Activated CD4-positive, alpha-beta T cell treated with anti-CD3 and anti-CD28 coated beads, Interleukin-2, amount 50 U/mL, for 1 hour (primary cell): ENCODE measurements at regions not wholly inside any gene's neighbourhood (a gene's known extent, or its start where the extent isn't known, plus 50 kb on each side); places are given as distances from the start of the nearest gene placed in this dataset.
"Not testable (repeated sequence)": the region's sequence is repeated elsewhere in the genome, so short reads cannot be mapped to it uniquely, and the experiment has no call there.

Experiments used
- DNase-seq: peaks from one replicate; pipeline ENCODE4 v3.0.0-alpha.2; 2020

DNA sequence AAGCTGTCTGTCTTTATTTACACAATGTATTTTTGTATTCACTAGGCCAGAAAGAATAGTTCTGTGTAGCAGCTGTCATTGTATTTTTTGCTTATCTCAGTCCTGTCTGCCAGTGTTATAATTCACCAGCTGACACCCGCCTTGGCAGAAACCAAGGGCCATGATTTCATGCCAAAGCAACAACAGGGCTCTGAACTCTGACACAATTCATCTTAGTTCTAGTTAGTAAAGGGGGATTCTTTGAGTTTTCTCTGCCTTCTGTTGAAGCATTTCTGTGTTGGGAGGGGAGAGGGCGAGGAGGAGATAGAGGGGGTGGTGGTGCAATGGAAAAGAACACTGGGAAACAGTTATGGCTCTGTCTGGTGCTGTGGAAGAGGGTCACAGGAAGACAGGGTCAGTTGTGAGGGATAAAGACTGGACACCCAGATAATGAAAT, 684.6 kb upstream of the MARCKS start:
- no peak for DNase-seq

DNA sequence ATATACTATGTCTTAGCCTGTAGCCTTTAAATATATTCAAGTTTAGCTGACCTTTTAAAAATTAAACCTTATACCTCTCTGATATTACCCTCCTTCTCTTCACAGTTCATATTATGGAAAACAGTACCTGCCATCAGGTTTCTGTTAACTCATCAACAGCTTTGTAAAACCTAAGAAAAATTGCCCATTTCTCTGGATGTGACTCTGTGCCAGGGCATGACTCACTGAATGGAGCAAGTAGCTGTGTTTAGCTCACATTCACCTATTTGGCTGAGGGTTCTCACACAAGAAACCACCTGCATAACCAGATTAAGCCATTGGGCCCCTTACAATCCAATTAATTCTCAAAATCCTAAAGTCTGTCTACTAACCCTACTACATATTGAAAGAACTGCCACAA, 678.8 kb upstream of the MARCKS start:
- DNase-seq = no peak

DNA sequence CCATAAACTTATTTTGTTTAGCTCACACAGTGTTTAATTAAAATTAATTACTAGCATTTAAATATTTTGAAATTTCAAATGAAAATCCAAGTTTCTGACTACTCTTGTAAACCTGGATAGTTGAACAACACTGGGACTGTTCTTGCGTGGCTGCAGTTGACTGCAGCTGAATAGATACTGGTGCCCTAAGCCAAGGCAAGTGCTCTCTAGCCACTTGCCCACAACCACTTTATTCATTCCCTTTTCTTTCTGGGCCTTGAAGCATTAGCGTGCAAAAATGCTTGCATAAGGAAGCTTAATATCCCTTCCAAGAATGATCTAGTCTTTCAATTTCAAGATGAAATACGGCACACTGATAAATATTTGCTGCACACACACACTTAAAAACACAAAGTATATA, 676.0 kb upstream of the MARCKS start:
- DNase-seq = no peak

DNA sequence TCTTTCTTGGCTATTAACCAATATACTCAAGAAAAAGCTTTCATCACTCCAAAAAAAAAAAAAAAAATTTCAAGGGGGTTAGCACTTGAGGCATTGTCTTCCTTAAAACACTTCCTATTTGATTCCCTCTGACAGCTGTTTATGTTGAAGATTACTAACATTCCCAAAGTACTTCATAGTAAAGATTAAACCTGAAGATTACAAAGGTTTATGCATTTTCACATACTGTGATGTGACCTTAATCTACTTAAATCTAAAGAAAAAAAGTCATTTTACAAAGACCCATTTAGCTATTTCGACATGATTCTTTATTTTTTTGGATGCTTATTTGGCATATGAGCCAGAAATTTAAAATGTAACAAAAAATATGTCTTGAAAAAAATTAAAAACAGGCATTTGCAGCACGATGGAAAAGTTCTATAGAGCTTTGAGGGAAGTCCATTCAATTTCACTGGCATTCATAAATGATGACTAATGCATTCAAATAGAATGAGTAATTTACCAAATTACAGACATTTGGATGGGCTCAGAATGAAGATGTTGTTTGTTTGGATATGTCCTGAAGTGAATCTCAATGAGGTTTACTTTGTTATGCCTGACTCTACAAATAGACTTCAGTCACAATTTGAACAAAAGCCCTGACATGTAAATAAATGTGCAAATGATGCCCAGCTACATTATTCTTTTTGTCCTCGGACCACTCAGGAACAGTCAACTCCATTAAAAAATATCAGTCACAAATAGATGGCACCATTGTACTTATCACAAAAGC, 674.6 kb upstream of the MARCKS start:
- no peak for DNase-seq

DNA sequence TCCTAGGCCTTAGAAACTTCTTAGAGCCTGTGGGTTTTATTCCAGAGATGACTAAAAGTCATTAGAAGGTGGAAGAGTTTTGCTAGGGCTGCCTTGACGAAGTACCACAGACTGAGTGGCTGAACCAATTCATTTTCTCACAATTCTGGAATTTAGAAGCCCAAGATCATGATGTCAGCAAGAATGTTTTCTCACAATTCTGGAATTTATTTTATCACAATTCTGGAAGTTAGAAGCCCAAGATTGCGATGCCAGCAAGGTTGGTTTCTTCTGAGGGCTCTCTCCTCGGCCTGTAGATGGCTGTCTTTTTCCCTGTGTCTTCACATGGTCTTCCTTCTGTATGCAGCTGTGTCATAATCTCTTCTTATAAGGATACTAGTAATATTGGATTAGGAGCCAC, 672.9 kb upstream of the MARCKS start:
- no peak for DNase-seq

DNA sequence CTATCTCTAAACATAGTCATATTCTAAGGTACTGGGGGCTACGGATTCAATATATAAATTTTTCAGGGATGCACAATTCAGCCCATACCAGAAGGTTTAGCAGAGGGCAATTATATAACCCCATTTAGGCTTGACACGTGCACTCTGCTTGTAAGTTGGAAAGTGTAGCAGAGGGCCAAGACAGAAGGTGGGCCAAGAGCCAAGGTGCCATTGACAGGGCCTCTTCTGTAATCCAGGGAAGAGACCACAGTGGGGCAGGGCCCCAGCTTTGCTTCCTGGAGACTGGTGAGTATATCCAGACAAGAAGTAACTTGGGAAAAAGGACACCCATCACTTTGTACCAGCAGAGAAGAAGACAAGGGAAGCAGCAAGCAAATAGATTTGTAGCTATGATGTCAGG, 672.4 kb upstream of the MARCKS start:
- no peak for DNase-seq

DNA sequence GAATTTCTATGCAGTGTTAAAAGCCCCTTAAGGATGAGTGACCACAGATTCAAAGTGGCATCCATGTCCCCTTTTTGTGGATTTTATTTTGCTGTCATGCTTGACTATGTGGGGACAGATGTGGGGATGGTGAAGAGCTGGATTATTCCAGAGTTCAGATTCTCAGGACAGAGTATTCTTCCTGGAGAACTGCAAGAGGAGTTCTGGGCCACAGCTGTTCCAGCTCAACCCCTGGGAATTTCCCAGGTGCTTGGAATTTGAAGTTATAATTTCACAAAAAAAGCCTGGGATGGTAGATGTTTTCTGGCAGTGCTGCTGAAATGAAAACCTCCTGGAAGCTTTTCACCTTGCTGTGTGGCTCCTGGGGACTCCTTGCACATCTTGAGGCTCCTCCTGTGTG, 671.8 kb upstream of the MARCKS start:
- no peak for DNase-seq

DNA sequence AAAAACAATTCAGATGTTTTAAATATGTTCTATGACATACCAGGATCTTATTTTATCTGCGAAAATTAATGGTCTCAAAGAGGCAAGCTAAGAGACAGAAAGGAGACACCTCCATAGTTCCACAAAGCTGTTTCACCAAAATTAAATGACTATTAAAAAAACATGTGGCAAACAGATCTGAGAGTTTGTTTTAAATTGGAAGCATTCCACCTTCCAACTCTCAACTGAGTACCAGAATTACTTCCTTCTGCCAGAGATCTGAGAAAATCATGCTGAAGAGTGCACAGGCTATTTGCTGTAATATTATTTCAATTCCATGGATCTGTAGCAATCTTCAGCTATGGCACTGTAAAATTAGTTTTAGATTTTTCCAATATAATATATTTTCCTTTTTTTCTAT, 669.5 kb upstream of the MARCKS start:
- DNase-seq = no peak

DNA sequence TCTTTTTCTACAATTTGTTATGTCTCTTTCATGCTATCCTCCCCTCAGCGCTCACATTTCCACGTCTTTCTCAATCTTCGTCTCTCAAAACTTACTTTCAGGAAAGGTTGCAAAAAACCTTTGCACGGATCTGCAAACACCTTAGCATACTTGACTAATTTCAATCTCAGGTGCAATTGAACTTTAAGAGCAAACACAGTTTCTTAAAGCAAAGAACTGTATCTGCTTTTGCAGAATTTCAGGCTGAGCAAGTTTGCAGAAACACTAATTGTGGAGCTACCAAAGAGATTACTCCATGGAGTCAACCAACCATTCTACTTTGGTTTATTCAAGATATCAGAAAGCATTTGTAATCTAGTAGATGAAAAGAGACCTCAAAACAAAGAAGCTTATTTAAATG, 668.2 kb upstream of the MARCKS start:
- no peak for DNase-seq

DNA sequence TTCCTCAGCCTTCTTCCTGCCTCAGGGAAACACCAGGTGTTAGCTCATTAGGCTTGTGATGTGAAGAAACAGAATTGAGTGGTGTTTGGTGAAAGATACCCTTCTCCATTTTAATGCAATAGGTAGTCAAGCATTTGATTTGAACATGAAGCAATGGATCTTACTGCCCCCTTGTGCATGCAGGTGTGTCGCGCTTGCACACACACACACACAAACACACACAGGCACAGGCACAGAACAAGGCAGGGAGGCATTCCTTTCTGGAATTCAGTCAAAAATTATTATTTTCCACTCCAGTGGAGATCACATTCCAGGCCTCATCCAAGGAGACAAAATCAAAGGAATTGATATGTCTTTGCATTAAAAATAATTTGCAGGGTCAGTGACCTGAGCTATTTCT, 667.0 kb upstream of the MARCKS start:
- no peak for DNase-seq

DNA sequence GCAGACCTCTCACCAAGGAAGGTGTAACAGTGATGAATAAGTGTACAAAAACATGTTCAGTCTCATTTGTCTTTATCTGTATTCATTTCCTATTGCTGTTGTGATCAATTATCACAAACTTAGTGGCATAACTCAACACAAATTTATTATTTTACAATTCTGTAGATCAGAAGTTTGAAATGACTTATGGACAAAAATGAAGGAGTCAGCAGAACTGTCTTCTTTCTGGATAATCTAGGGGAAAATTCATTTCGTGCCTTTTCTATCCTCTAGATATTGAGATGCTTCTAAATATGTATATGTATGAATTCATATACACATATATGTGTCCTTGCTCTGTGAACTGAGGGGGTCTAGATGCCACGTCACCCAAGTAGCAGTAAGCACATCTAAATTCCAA, 663.1 kb upstream of the MARCKS start:
- DNase-seq = no peak

DNA sequence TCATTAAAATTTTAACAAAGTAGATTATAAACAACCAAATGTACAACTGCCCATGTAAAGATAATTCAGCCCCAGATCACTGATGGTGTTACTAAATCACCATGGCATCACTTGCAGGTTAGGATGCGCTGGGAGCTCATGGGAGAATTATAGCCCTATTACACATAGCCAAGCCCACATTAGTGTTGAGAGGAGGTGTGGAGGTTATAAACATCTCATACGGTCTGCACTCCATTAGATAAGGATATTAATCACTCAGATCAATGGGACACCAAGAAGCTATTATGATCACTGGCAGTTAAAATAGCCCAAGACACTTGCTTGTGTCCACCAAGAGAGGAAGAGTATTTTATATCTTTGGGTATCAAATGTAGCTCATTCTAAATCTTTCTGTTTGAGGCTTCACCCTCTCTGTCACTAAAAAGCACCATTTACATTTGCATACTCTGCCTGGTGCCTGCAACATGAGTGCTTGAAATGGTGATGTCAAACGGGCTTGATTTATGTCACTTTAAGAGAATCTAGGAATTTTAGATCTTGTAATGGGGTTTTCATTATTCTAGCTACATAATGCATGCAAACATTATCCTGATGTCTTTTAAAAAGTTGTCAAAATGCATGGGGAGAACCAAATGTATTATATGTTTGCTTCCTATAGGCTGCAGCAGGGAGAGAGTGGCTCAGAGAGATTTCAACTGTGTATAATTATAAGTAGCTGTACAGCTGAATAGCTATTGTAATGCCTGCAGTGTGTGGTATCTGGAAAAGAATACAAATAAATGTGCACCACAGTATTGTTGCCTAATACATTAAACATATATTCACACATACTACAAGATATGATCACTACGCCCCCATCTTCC, 654.1 kb upstream of the MARCKS start:
- DNase-seq = no peak

DNA sequence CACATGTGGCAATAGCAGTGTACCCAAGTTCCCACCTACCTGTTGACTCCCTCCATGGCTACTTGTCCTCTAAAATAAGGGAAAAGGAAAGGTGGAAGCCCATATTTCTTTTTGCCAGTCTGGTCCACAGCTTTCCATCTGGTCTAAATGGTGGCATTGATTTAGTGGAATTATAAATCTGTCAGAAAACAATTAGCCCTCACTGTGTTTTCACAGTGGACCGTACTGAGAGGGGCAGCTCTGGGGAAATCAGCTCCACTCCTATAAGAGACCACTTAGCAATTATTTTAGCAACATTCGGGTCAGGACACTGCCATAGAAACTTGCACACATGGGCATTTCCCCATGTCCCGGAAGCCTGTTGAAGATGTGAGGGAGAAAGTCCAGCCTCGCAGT, 653.4 kb upstream of the MARCKS start:
- DNase-seq = no peak

DNA sequence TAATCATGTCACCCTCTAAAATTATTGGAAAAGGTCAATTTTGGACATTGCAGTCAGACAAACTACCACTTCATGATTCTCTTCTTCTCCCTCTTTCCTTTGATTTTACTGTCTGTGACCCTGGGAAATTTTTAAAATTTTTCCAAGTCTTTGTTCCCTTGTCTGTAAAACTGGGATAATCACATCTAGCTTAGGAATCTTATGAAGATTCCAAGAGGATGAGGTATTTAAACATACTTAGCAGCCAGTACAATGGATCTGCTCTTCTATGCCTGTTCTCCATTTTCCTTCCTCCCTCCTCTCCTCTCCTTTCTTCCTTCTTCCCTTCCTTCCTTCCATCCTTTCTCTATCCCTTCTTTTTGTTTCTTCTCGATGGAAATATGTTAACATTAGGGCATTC, 651.6 kb upstream of the MARCKS start:
- no peak for DNase-seq

DNA sequence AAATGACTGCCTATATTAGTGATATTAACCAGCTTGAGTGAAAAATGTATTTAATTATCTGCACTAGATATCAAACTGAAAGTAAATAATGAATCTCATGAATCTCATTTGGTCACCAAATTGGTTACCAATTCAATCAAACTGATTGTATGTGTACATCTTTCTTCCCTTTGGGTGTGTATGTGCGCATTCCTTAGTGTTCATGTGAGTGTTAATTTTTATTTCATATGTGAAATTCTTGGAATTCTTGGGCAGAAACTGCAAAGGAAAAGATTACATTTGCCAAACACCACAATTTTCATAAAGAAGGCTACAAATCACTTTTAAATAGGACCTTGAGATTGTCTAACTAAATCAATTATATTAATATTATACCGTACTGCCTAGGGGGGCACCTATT, 648.4 kb upstream of the MARCKS start:
- no peak for DNase-seq

DNA sequence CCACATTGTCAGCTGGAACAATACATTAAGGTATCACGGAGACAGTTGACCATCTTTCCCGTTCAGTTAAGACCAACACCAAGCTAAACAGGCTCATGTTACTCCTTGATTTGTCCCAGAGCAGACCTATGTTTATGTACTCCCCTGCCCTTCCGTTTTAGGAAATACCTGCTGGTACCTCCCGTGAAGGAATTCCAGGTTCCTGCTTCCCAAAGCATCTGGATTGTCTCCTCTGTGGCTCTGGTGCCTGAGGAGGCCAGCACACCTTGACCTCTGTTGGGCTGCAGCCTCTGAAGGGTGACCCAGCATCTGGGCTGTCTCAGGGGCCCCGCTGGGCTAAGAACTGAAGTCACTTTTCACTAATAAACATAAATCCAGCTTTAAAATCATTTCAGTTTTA, 647.8 kb upstream of the MARCKS start:
- DNase-seq = no peak

DNA sequence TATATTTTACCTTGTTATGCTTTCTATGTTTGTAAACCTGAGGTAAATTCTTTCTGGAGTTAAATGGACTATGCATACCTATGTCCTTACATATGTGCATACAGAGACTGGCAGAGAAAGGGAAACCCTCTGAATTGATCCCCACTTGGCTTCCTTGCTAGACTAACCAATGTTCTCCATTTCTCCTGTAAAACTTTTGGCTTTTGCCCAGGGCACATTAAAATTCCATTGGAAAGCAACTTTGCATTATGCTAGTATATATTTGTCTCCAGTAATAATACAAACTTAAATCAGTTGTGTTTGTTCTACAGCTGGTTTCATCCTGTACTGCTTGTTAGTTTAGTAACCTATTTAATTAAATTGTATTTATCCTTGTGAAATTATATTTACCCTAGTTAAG, 646.0 kb upstream of the MARCKS start:
- DNase-seq = no peak

DNA sequence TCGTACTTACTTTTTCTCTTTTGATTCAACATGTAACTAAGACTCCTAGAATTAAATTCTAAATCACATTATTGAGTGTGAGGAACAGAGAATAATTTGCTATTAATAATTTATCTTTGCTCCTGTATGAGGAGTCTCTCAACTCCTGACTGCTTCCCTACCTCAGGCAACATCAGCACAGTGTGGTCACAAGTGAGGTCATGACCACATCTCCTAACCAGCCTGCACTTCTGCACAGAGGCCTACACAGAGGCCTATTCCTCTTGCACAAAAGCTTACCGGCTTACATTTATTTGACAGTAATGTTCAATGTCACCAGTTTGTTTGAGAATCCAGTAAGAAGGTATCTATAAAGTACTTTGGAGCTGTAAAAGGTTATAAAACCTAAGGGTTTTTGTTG, 637.4 kb upstream of the MARCKS start:
- DNase-seq = no peak

DNA sequence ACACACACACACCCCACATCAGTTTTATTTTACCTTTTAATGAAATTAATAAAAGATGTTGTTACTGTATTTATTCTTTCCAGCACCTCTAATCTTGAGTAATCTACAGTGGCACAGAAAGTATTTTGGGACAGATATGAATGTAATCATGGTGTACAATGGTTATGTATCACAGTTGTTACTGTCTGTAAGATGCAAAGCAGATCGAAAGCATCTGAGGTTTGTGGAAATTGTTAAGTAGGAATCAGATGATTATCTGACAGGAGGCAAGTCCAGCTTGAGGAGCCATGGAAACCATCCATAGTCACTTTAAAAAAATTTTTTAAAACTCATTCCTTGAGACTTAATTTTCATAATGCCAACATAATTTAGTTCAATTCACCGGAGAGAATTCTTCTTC, 636.3 kb upstream of the MARCKS start:
- DNase-seq = no peak

DNA sequence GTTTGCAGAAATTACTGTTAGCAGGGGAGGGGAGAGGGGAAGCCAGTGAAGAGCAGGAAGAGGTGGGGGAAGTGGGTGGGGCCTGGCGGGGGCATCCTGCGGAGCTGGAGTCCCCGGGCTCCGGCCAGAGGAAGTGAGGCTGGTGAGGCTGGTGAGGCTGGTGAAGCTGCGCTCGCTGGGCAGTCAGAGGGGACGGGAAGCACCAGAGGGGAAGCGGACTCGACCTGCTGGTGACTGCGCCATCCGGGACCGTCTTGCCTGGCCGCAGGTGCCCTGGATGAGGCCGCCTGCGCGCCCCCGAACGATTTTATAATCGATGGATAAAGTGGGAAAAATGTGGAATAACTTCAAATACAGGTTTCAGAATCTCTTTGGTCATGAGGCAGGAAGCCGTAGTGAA, 635.3 kb upstream of the MARCKS start:
- no peak for DNase-seq

DNA sequence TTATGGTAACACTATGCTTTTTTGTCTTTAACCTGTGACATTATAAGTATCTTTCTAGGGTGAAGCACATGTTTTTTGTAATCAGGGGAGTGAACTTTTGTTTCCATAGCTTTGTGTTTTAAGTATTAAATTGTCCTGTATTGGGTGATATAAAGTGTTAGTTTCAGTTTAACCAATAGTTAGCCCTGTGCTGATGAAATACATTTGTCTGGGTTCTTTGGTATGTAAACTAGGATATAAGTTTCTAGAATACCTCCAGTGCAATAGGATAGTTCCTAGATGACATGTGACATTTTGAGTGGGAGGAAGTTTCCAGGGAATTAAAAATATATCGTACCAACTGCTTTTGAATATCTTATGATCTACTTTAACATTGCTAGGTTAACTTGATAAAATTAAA, 611.0 kb upstream of the MARCKS start:
- DNase-seq = no peak

DNA sequence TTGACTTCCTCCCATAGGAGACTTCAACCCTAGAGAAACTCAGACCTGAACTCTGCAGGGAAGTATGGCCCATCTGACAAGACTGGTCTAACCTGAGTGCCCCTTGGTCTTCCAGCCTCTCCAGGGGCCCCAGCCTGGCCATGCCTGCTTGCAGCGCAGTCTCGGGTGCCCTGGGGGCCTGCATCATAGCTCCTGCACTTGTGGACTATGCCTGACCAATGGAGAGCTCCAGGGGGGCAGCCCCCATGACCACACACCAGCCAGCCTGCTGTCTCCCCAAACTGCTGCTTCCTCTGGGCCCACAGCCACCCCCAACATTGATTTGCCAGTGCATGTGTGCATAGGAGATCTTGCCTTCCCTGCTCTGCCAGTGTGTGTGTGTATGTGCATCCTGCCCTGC, 608.6 kb upstream of the MARCKS start:
- no peak for DNase-seq

DNA sequence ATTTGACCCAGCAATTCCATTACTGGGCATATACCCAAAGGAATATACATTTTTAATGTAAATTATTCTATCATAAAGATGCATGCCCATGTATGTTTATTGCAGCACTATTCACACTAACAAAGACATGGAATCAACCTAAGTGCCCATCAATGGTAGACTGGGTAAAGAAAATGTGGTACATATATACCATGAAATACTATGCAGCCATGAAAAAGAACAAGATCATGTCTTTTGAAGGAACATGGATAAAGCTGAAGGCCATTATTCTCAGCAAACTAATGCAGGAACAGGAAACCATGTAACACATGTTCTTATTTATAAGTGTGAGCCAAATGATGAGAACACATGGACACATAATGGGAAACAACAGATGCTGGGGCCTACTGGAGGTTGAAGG, 603.0 kb upstream of the MARCKS start:
- not testable (repeated sequence) for DNase-seq

DNA sequence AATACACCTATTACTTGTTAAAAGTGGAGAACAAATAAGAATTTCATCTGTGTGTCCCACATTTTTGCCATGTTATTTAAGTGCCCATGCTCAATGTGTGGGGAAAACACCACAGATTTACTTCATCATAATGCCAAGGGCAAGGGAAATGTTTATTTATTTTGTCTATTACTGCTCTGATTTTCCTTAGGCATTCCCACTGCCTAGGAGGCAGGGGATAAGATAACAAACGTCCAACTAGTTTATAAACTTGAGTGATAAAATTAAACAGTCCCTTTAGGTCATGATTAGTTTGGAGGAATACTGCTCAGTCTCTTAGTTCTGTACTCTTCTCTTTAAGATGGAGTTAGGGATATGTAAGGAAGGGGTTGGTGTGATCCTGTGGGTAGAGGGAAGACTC, 598.4 kb upstream of the MARCKS start:
- DNase-seq = no peak

DNA sequence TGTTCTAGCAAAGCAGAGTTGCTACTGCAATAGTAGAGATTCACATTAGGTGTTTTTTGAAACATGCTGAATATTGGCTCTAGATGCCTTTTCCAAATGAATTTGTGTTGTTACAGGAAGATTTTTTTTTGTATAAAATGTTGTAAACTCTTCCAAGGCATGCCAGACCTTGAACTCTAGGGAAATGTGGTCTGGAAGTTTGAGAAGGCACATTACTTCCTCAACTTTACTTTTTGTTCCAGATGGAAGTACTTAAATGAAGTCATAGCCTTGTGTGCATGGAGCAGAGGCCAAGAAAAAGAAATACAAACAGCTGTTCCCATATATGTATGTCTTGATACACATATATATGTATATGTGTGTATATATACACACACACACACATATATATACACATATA, 585.7 kb upstream of the MARCKS start:
- no peak for DNase-seq
